H1 (cell line): ENCODE measurements at regions not wholly inside any gene's neighbourhood (a gene's known extent, or its start where the extent isn't known, plus 50 kb on each side); places are given as distances from the start of the nearest gene placed in this dataset.

Source experiments
- BACH1 ChIP-seq: IDR thresholded peaks from 2 replicates; pipeline ENCODE4 v1.6.1; 2012; ENCODE audit warnings: low read length, improper control_type of control experiment
- CBX8 ChIP-seq: fragments of 300-800, 300-1000 bp; sonication (generic); IDR thresholded peaks from 2 replicates; pipeline ENCODE4 v1.7.1; 2016; ENCODE audit warnings: low read depth, low read length, borderline replicate concordance
- KDM1A ChIP-seq: fragments of 200-600, 300-600 bp; sonication (generic); IDR thresholded peaks from 2 replicates; pipeline ENCODE4 v1.7.1; 2016; ENCODE audit warnings: mild to moderate bottlenecking, low read length, borderline replicate concordance
- KDM4A ChIP-seq: IDR thresholded peaks from one replicate; pipeline ENCODE4 v1.7.1; 2012; ENCODE audit warnings: low read depth, mild to moderate bottlenecking, moderate library complexity, low read length, inconsistent platforms; ENCODE audit not compliant: severe bottlenecking
- KDM5A ChIP-seq: fragments of 200-600 bp; IDR thresholded peaks from 2 replicates; pipeline ENCODE4 v1.7.1; 2012; ENCODE audit warnings: mild to moderate bottlenecking, low read length, inconsistent platforms, mixed read lengths
- NANOG ChIP-seq: IDR thresholded peaks from 2 replicates; pipeline ENCODE4 v1.6.1; 2011; ENCODE audit warnings: low read length, low read depth, mild to moderate bottlenecking, inconsistent platforms; ENCODE audit not compliant: insufficient read depth, poor library complexity, severe bottlenecking
- PHF8 ChIP-seq: fragments of 200-600 bp; sonication (generic); conservative IDR thresholded peaks from 2 replicates; pipeline ENCODE4 v1.7.1; 2012; ENCODE audit warnings: low read depth, mild to moderate bottlenecking, inconsistent platforms, low read length, moderate library complexity
- RAD21 ChIP-seq, 2 experiments: IDR thresholded peaks in 1 of 2; conservative IDR thresholded peaks in 1 of 2; 2 replicates each; pipeline ENCODE4 v1.6.1; 2011; ENCODE audit warnings: low read depth in 2 of 2, low read length in 2 of 2, improper control_type of control experiment in 1 of 2, inconsistent platforms in 1 of 2, mild to moderate bottlenecking in 1 of 2, moderate library complexity in 1 of 2
- SAP30 ChIP-seq: fragments of 300-600 bp; sonication (generic); IDR thresholded peaks from 2 replicates; pipeline ENCODE4 v1.7.1; 2012; ENCODE audit warnings: low read length, moderate library complexity, mild to moderate bottlenecking, inconsistent platforms; ENCODE audit not compliant: insufficient read depth, insufficient replicate concordance
- SIRT6 ChIP-seq: IDR thresholded peaks from one replicate; pipeline ENCODE4 v1.7.1; 2012; ENCODE audit warnings: low read length, inconsistent platforms
- SP2 ChIP-seq: IDR thresholded peaks from 2 replicates; pipeline ENCODE4 v1.6.1; 2012; ENCODE audit warnings: mild to moderate bottlenecking, low read length, inconsistent platforms
- TF ChIP-seq, protein P1 (sequence below): fragments of 300-600 bp; sonication (generic); IDR thresholded peaks from 2 replicates; pipeline ENCODE4 v1.7.1; 2012; ENCODE audit warnings: low read length, moderate library complexity, mild to moderate bottlenecking, inconsistent platforms; ENCODE audit not compliant: insufficient replicate concordance

DNA sequence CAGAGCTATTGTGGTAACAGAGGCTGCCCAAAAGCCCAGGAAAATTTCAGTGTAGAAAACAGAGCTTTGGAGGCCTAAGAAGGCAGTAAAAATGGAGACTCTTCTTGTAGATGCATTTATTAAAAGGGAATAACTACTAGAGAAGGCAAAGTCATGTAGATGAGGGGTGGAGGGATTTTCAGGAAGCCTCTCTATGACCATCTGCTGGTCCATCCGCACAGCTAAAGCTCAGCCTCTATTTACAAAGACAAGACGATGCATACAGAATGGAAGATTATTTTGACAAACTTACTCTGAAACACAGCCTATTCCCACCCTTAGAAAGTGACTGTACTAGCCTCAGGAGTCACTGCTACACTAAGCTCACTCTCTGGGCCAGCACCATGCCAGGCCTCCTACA, 71.4 kb downstream of the GLRX5 start (continued):
- TF ChIP-seq, protein P1, sequence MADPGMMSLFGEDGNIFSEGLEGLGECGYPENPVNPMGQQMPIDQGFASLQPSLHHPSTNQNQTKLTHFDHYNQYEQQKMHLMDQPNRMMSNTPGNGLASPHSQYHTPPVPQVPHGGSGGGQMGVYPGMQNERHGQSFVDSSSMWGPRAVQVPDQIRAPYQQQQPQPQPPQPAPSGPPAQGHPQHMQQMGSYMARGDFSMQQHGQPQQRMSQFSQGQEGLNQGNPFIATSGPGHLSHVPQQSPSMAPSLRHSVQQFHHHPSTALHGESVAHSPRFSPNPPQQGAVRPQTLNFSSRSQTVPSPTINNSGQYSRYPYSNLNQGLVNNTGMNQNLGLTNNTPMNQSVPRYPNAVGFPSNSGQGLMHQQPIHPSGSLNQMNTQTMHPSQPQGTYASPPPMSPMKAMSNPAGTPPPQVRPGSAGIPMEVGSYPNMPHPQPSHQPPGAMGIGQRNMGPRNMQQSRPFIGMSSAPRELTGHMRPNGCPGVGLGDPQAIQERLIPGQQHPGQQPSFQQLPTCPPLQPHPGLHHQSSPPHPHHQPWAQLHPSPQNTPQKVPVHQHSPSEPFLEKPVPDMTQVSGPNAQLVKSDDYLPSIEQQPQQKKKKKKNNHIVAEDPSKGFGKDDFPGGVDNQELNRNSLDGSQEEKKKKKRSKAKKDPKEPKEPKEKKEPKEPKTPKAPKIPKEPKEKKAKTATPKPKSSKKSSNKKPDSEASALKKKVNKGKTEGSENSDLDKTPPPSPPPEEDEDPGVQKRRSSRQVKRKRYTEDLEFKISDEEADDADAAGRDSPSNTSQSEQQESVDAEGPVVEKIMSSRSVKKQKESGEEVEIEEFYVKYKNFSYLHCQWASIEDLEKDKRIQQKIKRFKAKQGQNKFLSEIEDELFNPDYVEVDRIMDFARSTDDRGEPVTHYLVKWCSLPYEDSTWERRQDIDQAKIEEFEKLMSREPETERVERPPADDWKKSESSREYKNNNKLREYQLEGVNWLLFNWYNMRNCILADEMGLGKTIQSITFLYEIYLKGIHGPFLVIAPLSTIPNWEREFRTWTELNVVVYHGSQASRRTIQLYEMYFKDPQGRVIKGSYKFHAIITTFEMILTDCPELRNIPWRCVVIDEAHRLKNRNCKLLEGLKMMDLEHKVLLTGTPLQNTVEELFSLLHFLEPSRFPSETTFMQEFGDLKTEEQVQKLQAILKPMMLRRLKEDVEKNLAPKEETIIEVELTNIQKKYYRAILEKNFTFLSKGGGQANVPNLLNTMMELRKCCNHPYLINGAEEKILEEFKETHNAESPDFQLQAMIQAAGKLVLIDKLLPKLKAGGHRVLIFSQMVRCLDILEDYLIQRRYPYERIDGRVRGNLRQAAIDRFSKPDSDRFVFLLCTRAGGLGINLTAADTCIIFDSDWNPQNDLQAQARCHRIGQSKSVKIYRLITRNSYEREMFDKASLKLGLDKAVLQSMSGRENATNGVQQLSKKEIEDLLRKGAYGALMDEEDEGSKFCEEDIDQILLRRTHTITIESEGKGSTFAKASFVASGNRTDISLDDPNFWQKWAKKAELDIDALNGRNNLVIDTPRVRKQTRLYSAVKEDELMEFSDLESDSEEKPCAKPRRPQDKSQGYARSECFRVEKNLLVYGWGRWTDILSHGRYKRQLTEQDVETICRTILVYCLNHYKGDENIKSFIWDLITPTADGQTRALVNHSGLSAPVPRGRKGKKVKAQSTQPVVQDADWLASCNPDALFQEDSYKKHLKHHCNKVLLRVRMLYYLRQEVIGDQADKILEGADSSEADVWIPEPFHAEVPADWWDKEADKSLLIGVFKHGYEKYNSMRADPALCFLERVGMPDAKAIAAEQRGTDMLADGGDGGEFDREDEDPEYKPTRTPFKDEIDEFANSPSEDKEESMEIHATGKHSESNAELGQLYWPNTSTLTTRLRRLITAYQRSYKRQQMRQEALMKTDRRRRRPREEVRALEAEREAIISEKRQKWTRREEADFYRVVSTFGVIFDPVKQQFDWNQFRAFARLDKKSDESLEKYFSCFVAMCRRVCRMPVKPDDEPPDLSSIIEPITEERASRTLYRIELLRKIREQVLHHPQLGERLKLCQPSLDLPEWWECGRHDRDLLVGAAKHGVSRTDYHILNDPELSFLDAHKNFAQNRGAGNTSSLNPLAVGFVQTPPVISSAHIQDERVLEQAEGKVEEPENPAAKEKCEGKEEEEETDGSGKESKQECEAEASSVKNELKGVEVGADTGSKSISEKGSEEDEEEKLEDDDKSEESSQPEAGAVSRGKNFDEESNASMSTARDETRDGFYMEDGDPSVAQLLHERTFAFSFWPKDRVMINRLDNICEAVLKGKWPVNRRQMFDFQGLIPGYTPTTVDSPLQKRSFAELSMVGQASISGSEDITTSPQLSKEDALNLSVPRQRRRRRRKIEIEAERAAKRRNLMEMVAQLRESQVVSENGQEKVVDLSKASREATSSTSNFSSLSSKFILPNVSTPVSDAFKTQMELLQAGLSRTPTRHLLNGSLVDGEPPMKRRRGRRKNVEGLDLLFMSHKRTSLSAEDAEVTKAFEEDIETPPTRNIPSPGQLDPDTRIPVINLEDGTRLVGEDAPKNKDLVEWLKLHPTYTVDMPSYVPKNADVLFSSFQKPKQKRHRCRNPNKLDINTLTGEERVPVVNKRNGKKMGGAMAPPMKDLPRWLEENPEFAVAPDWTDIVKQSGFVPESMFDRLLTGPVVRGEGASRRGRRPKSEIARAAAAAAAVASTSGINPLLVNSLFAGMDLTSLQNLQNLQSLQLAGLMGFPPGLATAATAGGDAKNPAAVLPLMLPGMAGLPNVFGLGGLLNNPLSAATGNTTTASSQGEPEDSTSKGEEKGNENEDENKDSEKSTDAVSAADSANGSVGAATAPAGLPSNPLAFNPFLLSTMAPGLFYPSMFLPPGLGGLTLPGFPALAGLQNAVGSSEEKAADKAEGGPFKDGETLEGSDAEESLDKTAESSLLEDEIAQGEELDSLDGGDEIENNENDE, result no peak
- TF ChIP-seq SP2, result no peak
- TF ChIP-seq SIRT6, result no peak
- no peak for TF ChIP-seq NANOG
- TF ChIP-seq KDM5A, result no peak
- no peak for TF ChIP-seq BACH1
- TF ChIP-seq KDM4A, result no peak
- no peak for TF ChIP-seq RAD21 (IDR thresholded peaks at IDR 0.05 in 1 of 2, conservative IDR thresholded peaks at IDR 0.05 in 1 of 2; ENCODE audit: low read depth in 2 of 2, low read length in 2 of 2)
- TF ChIP-seq PHF8, result no peak
- TF ChIP-seq CBX8, result no peak
- TF ChIP-seq KDM1A, result no peak
- TF ChIP-seq SAP30, result no peak
